Mucosa of rectum (tissue), 2 donors: ENCODE measurements at regions not wholly inside any gene's neighbourhood (a gene's known extent, or its start where the extent isn't known, plus 50 kb on each side); places are given as distances from the start of the nearest gene placed in this dataset.

Experiments
- H3K27ac ChIP-seq, 2 donors: one replicate each; pipeline ENCODE4 v1.7.0; 2013; ENCODE audit warnings: inconsistent platforms in 2 of 2, low read depth in 2 of 2, low read length in 2 of 2
- H3K27me3 ChIP-seq, 2 donors: one replicate each; pipeline ENCODE4 v1.7.0; 2013; ENCODE audit warnings: low read length in 2 of 2; ENCODE audit not compliant: control insufficient read depth in 2 of 2, insufficient read depth in 2 of 2
- H3K36me3 ChIP-seq, 2 donors: one replicate each; pipeline ENCODE4 v1.7.0; 2013; ENCODE audit warnings: low read length in 2 of 2; ENCODE audit not compliant: control insufficient read depth in 2 of 2, insufficient read depth in 2 of 2
- H3K4me1 ChIP-seq, 2 donors: one replicate each; pipeline ENCODE4 v1.7.0; 2013; ENCODE audit warnings: low read length in 2 of 2, mild to moderate bottlenecking in 1 of 2; ENCODE audit not compliant: control insufficient read depth in 2 of 2, insufficient read depth in 2 of 2
- H3K4me3 ChIP-seq, 2 donors: one replicate each; pipeline ENCODE4 v1.7.0; 2013; ENCODE audit warnings: low read length in 2 of 2
- H3K9ac ChIP-seq, 2 donors: one replicate each; pipeline ENCODE4 v1.7.0; 2013; ENCODE audit warnings: low read length in 2 of 2, low read depth in 1 of 2, mild to moderate bottlenecking in 1 of 2
- H3K9me3 ChIP-seq, 2 donors: one replicate each; pipeline ENCODE4 v1.7.0; 2013; ENCODE audit warnings: low read length in 2 of 2; ENCODE audit not compliant: control insufficient read depth in 2 of 2
- donor health status: healthy.
- donor health status: Normal muscosa, but diverticular disease.

DNA sequence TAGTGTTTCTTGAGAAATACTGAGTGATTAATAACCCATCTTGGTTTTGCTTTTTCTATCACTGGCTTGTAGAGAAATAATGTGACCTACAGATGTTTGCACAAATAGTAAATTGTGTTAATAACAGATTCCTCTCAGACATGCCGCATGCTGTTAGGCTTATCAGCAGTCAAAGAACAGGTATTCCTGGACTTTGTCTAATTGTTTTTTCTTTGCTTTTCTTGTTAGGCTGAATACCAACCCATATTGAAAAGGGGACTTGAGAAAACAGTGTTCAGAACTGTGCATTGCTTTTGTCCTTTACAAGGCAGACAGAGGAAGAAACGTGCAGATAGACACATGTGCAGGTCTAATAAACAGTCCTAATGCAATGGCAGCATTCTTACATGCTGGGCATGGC lies 51.0 kb upstream of the RARB start:
- Histone ChIP-seq H3K27me3 (no peaks in the 10 kb centered on the region), H3K4me1 (no peaks in the 10 kb centered on the region), H3K27ac (no peak overlapping the region), H3K9ac (no peak overlapping the region), H3K9me3 (no peaks in the 10 kb centered on the region), H3K36me3 (no peaks in the 10 kb centered on the region), H3K4me3 (no peak overlapping the region)
